Panc1 (cell line): ENCODE measurements at regions not wholly inside any gene's neighbourhood (a gene's known extent, or its start where the extent isn't known, plus 50 kb on each side); places are given as distances from the start of the nearest gene placed in this dataset.

Experiments used
- ATAC-seq: fragments of 200-7000 bp; cut with Tn5 transposase; 2 replicates; pipeline ENCODE4 v1.9.1; 2020; ENCODE audit warnings: mild to moderate bottlenecking, moderate library complexity
- BruUV-seq: library from RNA; stranded (reverse); fragments of 400-500 nt; replicated peaks from 2 replicates; lab custom pipeline; 2021; lab: Mats Ljungman, UMichigan
- CTCF ChIA-PET: fragments of 300-600 bp; sonication (Branson Sonifier 250); formaldehyde crosslinking; loops from one replicate; lab custom pipeline; 2022; ENCODE audit warnings: antibody characterized with exemption; lab: Charles Lee
- POLR2A ChIA-PET: fragments of 300-600 bp; sonication (Branson Sonifier 250); formaldehyde crosslinking; loops from one replicate; lab custom pipeline; 2022; ENCODE audit warnings: antibody characterized with exemption; lab: Charles Lee
- DNase-seq: peaks from one replicate; pipeline ENCODE4 v3.0.0-alpha.2; 2010; ENCODE audit warnings: low read depth, low spot score
- H3K27ac ChIP-seq: 2 replicates; pipeline ENCODE4 v1.5.1; 2011; ENCODE audit warnings: mild to moderate bottlenecking, low read length, inconsistent platforms
- H3K27me3 ChIP-seq: fragments of 200-500 bp; sonication (Bioruptor generic); 2 replicates; pipeline ENCODE4 v1.6.0; 2014; ENCODE audit warnings: low read length, inconsistent platforms; ENCODE audit not compliant: control insufficient read depth, insufficient read depth
- H3K36me3 ChIP-seq: fragments of 200-500 bp; sonication (Bioruptor generic); 2 replicates; pipeline ENCODE4 v1.5.1; 2014; ENCODE audit warnings: inconsistent platforms, mild to moderate bottlenecking, low read length, moderate library complexity; ENCODE audit not compliant: control insufficient read depth, insufficient read depth
- H3K4me1 ChIP-seq: 2 replicates; pipeline ENCODE4 v1.5.1; 2011; ENCODE audit warnings: inconsistent platforms, mild to moderate bottlenecking, low read length, moderate library complexity; ENCODE audit not compliant: control insufficient read depth, insufficient read depth
- H3K4me3 ChIP-seq, 2 experiments: 2 replicates each; pipeline ENCODE4 v1.5.1; 2011 to 2012; ENCODE audit warnings: low read depth in 2 of 2, low read length in 2 of 2, mild to moderate bottlenecking in 2 of 2, inconsistent platforms in 1 of 2, moderate library complexity in 1 of 2
- H3K9me3 ChIP-seq: fragments of 200-500 bp; sonication (Bioruptor generic); 2 replicates; pipeline ENCODE4 v1.5.1; 2014; ENCODE audit warnings: low read depth, mild to moderate bottlenecking, inconsistent platforms, low read length, moderate library complexity; ENCODE audit not compliant: control insufficient read depth, insufficient read depth
- CTCF ChIP-seq: fragments of 450-650 bp; IDR thresholded peaks from 2 replicates; pipeline ENCODE4 v1.5.1; 2017; ENCODE audit warnings: mild to moderate bottlenecking
- POLR2AphosphoS5 ChIP-seq: IDR thresholded peaks from 2 replicates; pipeline ENCODE4 v1.6.1; 2012; ENCODE audit warnings: mild to moderate bottlenecking, low read depth, low read length, moderate library complexity
- REST ChIP-seq, 2 experiments: IDR thresholded peaks; 2 replicates each; pipeline ENCODE4 v1.6.1; 2011 to 2012; ENCODE audit warnings: low read depth in 2 of 2, control low read depth in 1 of 2, low read length in 1 of 2, mild to moderate bottlenecking in 1 of 2, moderate library complexity in 1 of 2; ENCODE audit not compliant: insufficient read depth in 1 of 2
- SIN3A ChIP-seq: IDR thresholded peaks from 2 replicates; pipeline ENCODE4 v1.6.1; 2012; ENCODE audit warnings: low read depth, mild to moderate bottlenecking, low read length, moderate library complexity, borderline replicate concordance; ENCODE audit not compliant: insufficient read depth
- TCF7L2 ChIP-seq: IDR thresholded peaks from 2 replicates; pipeline ENCODE4 v1.6.1; 2011; ENCODE audit warnings: mild to moderate bottlenecking, low read depth, low read length, inconsistent platforms
- in situ Hi-C: cut with HindIII; loops from 2 replicates; pipeline ENCODE4 v1.10.0; 2016; ENCODE audit warnings: low sequenced_read_pairs, low pct_unique_long_range_greater_than_20kb
- intact Hi-C: fragments of 100-400 bp; cut with micrococcal nuclease; formaldehyde crosslinking; loops from one replicate; pipeline ENCODE4 v1.10.0; 2022; ENCODE audit not compliant: unreplicated experiment

- H3K27me3 ChIP-seq, result no peaks in the 10 kb centered on the region
- intact Hi-C loops, result no loop called here
- POLR2A ChIA-PET, result no interaction called here
- DNase-seq (no peak), ATAC-seq (no peak)
- BruUV-seq, result no TSS peak
- CTCF ChIA-PET, result no interaction called here
- in situ Hi-C loops, result no loop called here
- H3K36me3 ChIP-seq, result no peaks in the 10 kb centered on the region
- H3K27ac ChIP-seq, result no peak overlapping the region
- TF ChIP-seq CTCF (no peak), TCF7L2 (no peak), SIN3A (no peak), REST (IDR thresholded peaks at IDR 0.05; ENCODE audit: insufficient read depth in 1 of 2, low read depth in 2 of 2, low read length in 1 of 2) (no peak), POLR2AphosphoS5 (no peak)
- H3K4me3 ChIP-seq, result no peak overlapping the region
- H3K9me3 ChIP-seq, result no peaks in the 10 kb centered on the region; the same call in 1 of the 2 replicates
- H3K4me1 ChIP-seq, result no peaks in the 10 kb centered on the region
Measured at GRCh38 chr7:52512656-52513055, 522.8 kb upstream of the POM121L12 start.

GRCh38 chr7:52507546-52508255 is 527.7 kb upstream of the POM121L12 start:
- DNase-seq (no peak), ATAC-seq (no peak)
- H3K4me3 ChIP-seq, result no peak overlapping the region
- POLR2A ChIA-PET, result no interaction called here
- no peaks in the 10 kb centered on the region for H3K9me3 ChIP-seq
- intact Hi-C loops, result no loop called here
- no peaks in the 10 kb centered on the region for H3K36me3 ChIP-seq
- in situ Hi-C loops, result no loop called here
- H3K4me1 ChIP-seq, result no peaks in the 10 kb centered on the region
- CTCF ChIA-PET, result no interaction called here
- TF ChIP-seq TCF7L2, result no peak
- no peak for TF ChIP-seq CTCF
- no peak for TF ChIP-seq SIN3A
- no peak for TF ChIP-seq POLR2AphosphoS5
- no peak for TF ChIP-seq REST (IDR thresholded peaks at IDR 0.05; ENCODE audit: insufficient read depth in 1 of 2, low read depth in 2 of 2, low read length in 1 of 2)
- no peak overlapping the region for H3K27ac ChIP-seq
- no peaks in the 10 kb centered on the region for H3K27me3 ChIP-seq
- no TSS peak for BruUV-seq
